ENCODE measurements at regions not wholly inside any gene's neighbourhood (a gene's known extent, or its start where the extent isn't known, plus 50 kb on each side); places are given as distances from the start of the nearest gene placed in this dataset.

DNA sequence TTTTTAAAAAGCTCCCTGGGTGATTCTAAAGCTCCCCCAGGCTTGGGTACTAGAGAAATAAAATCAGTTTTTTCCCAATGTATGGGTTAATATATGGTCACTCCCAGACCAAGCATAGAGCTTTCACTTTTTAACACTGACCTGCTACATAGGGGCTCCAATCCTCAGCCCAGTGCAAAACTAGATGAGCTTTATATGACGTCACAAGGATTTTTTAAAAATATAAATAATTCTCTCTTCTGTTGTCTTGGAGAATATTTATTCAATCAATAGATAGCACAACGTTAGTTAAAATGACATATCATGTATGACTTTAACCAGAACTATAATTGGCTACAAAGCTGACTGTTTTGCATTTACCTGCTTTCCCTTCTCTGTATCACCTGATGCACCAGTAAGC lies 137.9 kb upstream of the TMCC3 start:
- WGBS, 2 donors, result 83 to 85% methylated on average over 2 of the region's 2 CpGs
- TF ChIP-seq, protein P1, sequence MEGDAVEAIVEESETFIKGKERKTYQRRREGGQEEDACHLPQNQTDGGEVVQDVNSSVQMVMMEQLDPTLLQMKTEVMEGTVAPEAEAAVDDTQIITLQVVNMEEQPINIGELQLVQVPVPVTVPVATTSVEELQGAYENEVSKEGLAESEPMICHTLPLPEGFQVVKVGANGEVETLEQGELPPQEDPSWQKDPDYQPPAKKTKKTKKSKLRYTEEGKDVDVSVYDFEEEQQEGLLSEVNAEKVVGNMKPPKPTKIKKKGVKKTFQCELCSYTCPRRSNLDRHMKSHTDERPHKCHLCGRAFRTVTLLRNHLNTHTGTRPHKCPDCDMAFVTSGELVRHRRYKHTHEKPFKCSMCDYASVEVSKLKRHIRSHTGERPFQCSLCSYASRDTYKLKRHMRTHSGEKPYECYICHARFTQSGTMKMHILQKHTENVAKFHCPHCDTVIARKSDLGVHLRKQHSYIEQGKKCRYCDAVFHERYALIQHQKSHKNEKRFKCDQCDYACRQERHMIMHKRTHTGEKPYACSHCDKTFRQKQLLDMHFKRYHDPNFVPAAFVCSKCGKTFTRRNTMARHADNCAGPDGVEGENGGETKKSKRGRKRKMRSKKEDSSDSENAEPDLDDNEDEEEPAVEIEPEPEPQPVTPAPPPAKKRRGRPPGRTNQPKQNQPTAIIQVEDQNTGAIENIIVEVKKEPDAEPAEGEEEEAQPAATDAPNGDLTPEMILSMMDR (IDR thresholded peaks at IDR 0.05; ENCODE audit: control extremely low read depth, extremely low read depth), result no peak
- ATAC-seq (ENCODE audit: insufficient read depth, low FRiP score), result no peak

DNA sequence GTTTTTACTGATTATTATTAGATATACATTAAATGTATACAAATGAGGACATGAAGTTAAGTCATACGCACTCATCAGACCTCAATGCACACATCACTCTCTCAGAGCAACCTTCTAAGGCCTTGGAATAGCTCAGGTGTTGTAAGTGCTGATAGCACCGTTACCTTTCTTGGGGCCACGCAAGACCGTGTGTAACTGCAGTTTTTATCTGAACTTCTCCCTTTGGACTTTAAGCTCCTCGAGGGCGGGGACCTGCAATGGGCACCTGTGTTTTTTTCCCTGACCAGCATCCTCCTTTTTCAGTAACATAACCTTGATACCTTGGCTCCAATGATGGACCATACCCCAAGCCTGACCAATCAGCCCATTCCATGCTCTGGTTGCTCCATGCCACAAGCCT lies 136.5 kb upstream of the TMCC3 start:
- no peaks in the 10 kb centered on the region for H3K27me3 ChIP-seq (ENCODE audit: control insufficient read depth in 3 of 3, insufficient read depth in 3 of 3, low read length in 2 of 3)
- DNase-seq (no peak), ATAC-seq (ENCODE audit: insufficient read depth, low FRiP score) (no peak)
- H3K4me1 ChIP-seq (ENCODE audit: control insufficient read depth in 5 of 5, insufficient read depth in 5 of 5, low read length in 5 of 5), result peaks cover 0 to 12% (median 0%) of the 10 kb centered on the region in 5 donors
- WGBS, 2 donors, result 95 to 97% methylated on average over 6 of the region's 6 CpGs
- H3K4me3 ChIP-seq, result no peak overlapping the region
- TF ChIP-seq, protein P1 (IDR thresholded peaks at IDR 0.05; ENCODE audit: control extremely low read depth, extremely low read depth), result no peak
- H3K9ac ChIP-seq (ENCODE audit: insufficient read depth in 1 of 2, low read length in 2 of 2), result no peak overlapping the region
- H3K9me3 ChIP-seq (ENCODE audit: control insufficient read depth in 4 of 4, insufficient read depth in 3 of 4, low read length in 3 of 4), result peaks cover 0 to 2% (median 0%) of the 10 kb centered on the region in 4 donors
- H3K27ac ChIP-seq (ENCODE audit: low read depth in 1 of 2, low read length in 1 of 2), result no peak overlapping the region
- H3K36me3 ChIP-seq (ENCODE audit: control insufficient read depth in 4 of 4, insufficient read depth in 4 of 4, low read length in 4 of 4), result no peaks in the 10 kb centered on the region

More for the DNA sequence above, 137.9 kb upstream of the TMCC3 start:
- no peak overlapping the region for H3K9ac ChIP-seq (ENCODE audit: insufficient read depth in 1 of 2, low read length in 2 of 2)
- peaks cover 0 to 2% (median 0%) of the 10 kb centered on the region in 4 donors for H3K9me3 ChIP-seq (ENCODE audit: control insufficient read depth in 4 of 4, insufficient read depth in 3 of 4, low read length in 3 of 4)
- DNase-seq, result no peak
- H3K36me3 ChIP-seq (ENCODE audit: control insufficient read depth in 4 of 4, insufficient read depth in 4 of 4, low read length in 4 of 4), result no peaks in the 10 kb centered on the region
- no peaks in the 10 kb centered on the region for H3K27me3 ChIP-seq (ENCODE audit: control insufficient read depth in 3 of 3, insufficient read depth in 3 of 3, low read length in 2 of 3)
- H3K4me1 ChIP-seq (ENCODE audit: control insufficient read depth in 5 of 5, insufficient read depth in 5 of 5, low read length in 5 of 5), result peaks cover 0 to 23% (median 5%) of the 10 kb centered on the region in 5 donors
- H3K27ac ChIP-seq (ENCODE audit: low read depth in 1 of 2, low read length in 1 of 2), result no peak overlapping the region
- no peak overlapping the region for H3K4me3 ChIP-seq

GRCh38 chr12:94783862-94784261 lies 133.5 kb upstream of the TMCC3 start:
- TF ChIP-seq, protein P1 (IDR thresholded peaks at IDR 0.05; ENCODE audit: control extremely low read depth, extremely low read depth), result no peak
- Histone ChIP-seq H3K9ac (ENCODE audit: insufficient read depth in 1 of 2, low read length in 2 of 2) (no peak overlapping the region), H3K27ac (ENCODE audit: low read depth in 1 of 2, low read length in 1 of 2) (no peak overlapping the region), H3K9me3 (ENCODE audit: control insufficient read depth in 4 of 4, insufficient read depth in 3 of 4, low read length in 3 of 4) (peaks cover 0 to 2% (median 0%) of the 10 kb centered on the region in 4 donors), H3K36me3 (ENCODE audit: control insufficient read depth in 4 of 4, insufficient read depth in 4 of 4, low read length in 4 of 4) (no peaks in the 10 kb centered on the region), H3K4me3 (no peak overlapping the region), H3K4me1 (ENCODE audit: control insufficient read depth in 5 of 5, insufficient read depth in 5 of 5, low read length in 5 of 5) (peaks cover 0 to 12% (median 0%) of the 10 kb centered on the region in 5 donors), H3K27me3 (ENCODE audit: control insufficient read depth in 3 of 3, insufficient read depth in 3 of 3, low read length in 2 of 3) (no peaks in the 10 kb centered on the region)
- WGBS, 2 donors, result 58 to 62% methylated on average over 1 of the region's 1 CpG
- ATAC-seq (ENCODE audit: insufficient read depth, low FRiP score) (no peak), DNase-seq (no peak)

DNA sequence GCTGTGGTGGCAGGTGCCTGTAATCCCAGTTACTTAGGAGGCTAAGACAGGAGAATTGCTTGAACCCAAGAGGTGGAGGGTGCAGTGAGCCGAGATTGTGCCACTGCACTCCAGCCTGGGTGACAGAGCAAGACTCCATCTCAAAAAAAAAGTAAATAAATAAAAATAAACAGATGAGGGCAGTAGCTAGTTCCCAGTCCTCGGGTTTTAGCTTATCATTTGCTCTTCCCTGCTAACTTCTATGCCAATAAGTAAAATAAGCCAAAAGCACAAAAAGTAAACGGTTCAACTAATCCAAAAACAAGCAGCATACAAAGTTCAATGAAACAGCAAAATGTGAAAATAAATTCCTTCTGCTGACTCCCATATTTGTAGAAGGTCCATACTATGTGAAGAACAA lies 133.0 kb upstream of the TMCC3 start:
- WGBS, 2 donors, result 48 to 64% methylated on average over 3 of the region's 3 CpGs
- Histone ChIP-seq H3K4me3 (no peak overlapping the region), H3K36me3 (ENCODE audit: control insufficient read depth in 4 of 4, insufficient read depth in 4 of 4, low read length in 4 of 4) (no peaks in the 10 kb centered on the region), H3K9me3 (ENCODE audit: control insufficient read depth in 4 of 4, insufficient read depth in 3 of 4, low read length in 3 of 4) (peaks cover 0 to 2% (median 0%) of the 10 kb centered on the region in 4 donors), H3K4me1 (ENCODE audit: control insufficient read depth in 5 of 5, insufficient read depth in 5 of 5, low read length in 5 of 5) (peaks cover 0 to 12% (median 0%) of the 10 kb centered on the region in 5 donors), H3K27me3 (ENCODE audit: control insufficient read depth in 3 of 3, insufficient read depth in 3 of 3, low read length in 2 of 3) (no peaks in the 10 kb centered on the region), H3K9ac (ENCODE audit: insufficient read depth in 1 of 2, low read length in 2 of 2) (no peak overlapping the region), H3K27ac (ENCODE audit: low read depth in 1 of 2, low read length in 1 of 2) (no peak overlapping the region)
- DNase-seq (peak in 1 of 3 donors; percentile 46), ATAC-seq (ENCODE audit: insufficient read depth, low FRiP score) (no peak)
- TF ChIP-seq, protein P1 (IDR thresholded peaks at IDR 0.05; ENCODE audit: control extremely low read depth, extremely low read depth), result no peak

All from lung (tissue), 11 donors.